GM13977 (cell line): ENCODE measurements at regions not wholly inside any gene's neighbourhood (a gene's known extent, or its start where the extent isn't known, plus 50 kb on each side); places are given as distances from the start of the nearest gene placed in this dataset.

ENCODE experiments used
- DNase-seq: peaks from one replicate; pipeline ENCODE4 v3.0.0; 2012; ENCODE audit warnings: low spot score
- in situ Hi-C: fragments of 300-500 bp; cut with MboI; formaldehyde crosslinking; loops from one replicate; pipeline ENCODE4 v1.12.0; 2022; ENCODE audit warnings: low sequenced_read_pairs, low pct_unique_long_range_greater_than_20kb, mixed read lengths, inconsistent platforms; ENCODE audit not compliant: unreplicated experiment
- TF ChIP-seq, protein P1 (sequence below): IDR thresholded peaks from 2 replicates; pipeline ENCODE4 v1.5.1; 2012; ENCODE audit warnings: mild to moderate bottlenecking, control low read depth; ENCODE audit not compliant: insufficient read depth; ENCODE audit errors: extremely low read depth, missing control alignments

DNA sequence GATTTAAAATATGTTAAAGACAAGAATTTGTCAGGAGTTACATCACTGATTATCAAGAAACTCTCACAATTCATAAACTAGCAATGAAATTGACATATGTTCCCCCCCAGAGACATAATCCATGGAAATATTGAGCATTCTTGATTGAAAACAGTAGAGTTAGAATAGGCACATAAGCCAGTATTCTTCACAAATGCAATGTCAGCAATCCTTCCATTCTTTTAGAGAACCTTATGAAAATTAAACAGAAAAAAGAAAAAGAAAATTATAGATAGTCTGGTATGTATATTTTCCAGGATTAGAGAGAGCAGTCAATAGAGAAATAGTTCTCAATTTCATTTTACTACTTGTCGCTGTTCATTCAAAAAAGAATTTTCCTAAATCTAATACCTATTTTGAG is 458.4 kb downstream of the EFNB2 start:
- in situ Hi-C loops = no loop called here
- no peak for DNase-seq
- TF ChIP-seq, protein P1, sequence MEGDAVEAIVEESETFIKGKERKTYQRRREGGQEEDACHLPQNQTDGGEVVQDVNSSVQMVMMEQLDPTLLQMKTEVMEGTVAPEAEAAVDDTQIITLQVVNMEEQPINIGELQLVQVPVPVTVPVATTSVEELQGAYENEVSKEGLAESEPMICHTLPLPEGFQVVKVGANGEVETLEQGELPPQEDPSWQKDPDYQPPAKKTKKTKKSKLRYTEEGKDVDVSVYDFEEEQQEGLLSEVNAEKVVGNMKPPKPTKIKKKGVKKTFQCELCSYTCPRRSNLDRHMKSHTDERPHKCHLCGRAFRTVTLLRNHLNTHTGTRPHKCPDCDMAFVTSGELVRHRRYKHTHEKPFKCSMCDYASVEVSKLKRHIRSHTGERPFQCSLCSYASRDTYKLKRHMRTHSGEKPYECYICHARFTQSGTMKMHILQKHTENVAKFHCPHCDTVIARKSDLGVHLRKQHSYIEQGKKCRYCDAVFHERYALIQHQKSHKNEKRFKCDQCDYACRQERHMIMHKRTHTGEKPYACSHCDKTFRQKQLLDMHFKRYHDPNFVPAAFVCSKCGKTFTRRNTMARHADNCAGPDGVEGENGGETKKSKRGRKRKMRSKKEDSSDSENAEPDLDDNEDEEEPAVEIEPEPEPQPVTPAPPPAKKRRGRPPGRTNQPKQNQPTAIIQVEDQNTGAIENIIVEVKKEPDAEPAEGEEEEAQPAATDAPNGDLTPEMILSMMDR = no peak

DNA sequence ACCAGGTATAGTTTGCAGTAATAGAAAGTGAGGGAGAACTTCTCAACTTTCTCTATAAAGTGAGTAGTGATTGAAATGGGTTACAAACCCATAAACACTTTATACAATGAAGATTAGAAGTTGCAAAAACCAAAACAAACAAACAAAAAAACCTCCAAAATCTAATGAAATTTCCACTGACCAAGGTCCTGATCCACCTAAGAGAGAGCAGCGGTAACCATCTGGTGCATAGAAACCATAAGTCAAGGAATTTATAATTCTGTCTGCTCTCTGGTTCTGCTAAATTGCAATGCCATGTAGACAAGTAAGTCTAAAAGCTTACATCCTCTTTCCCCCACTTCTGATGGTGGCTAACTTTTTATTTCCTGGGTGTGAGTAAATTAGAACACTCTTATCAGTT is 463.4 kb downstream of the EFNB2 start:
- in situ Hi-C loops = no loop called here
- TF ChIP-seq, protein P1 = no peak

DNA sequence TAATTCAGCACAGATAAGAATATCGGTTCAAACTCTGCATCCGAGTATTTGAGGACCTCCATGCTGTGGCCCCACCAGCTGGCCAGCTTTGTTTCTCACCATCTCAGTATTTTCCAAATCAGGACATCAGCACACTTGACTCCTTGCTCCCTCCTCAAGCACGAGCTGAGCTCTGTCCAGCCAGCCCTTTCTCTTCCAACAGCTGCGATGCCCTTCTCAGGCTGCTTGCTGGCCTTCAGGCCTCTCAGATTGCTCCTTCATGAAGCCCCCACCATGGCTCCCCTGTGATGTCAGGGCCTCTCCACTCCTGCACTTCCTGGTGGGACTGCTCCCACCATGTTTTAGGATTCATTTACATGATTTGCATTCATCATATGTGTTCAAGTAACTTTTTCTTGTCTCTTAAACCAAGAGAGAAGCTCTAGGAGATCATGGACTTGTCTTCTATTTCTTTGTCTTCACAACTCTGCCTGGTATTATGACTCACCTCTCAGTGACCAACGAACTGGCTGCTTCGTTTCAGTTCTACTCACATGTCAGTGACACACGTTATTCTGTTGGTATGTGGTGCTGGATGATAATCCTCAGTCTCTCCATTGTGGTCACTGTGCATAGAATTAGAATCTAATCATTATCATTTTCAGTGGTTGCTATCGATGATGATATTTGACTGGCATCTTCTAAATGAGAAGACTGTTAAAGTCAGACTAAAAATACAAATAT is 471.7 kb downstream of the EFNB2 start:
- TF ChIP-seq, protein P1 = no peak
- DNase-seq = no peak
- in situ Hi-C loops = no loop called here

More for the DNA sequence above, 463.4 kb downstream of the EFNB2 start:
- no peak for DNase-seq

DNA sequence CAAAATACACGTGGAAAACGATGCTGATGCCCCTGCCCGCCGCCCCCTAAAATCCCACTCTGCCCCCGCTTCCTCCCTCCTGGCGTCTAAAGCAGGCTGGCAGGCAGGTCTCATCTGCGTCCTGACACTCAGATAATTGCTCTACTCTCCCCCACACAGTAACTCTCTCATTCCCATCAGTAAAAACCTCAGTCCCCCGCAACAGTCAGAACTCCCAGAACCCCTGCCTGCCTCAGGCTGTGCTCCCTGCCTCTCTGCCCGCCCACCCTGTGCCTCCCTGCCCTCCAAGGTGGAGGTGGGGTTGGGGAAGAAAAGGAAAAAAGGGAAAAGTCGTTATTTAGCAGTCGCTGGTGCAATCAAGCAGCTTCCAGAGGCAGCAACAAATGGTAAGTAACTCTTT is 473.7 kb downstream of the EFNB2 start:
- TF ChIP-seq, protein P1 = no peak
- DNase-seq = no peak
- in situ Hi-C loops = no loop called here

DNA sequence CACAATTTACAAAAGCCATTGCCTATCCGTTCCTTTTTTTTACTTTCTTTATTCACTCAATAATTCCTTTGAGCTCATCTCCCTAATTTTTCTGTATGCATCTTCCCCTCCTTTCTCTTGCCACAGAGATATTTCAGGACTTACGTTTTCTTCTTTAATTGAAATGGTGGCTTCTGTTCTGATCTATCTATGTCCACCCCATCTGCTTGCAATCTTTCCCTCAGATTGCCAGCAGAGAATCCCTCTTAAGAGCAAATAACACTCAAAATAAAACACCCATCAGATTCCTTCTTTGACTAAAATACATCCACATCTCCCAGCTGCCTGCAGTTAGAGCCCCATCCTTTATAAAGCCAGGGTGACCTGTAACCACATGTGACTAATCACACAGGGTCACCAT is 478.6 kb downstream of the EFNB2 start:
- in situ Hi-C loops = no loop called here
- TF ChIP-seq, protein P1 = no peak
- DNase-seq = no peak

DNA sequence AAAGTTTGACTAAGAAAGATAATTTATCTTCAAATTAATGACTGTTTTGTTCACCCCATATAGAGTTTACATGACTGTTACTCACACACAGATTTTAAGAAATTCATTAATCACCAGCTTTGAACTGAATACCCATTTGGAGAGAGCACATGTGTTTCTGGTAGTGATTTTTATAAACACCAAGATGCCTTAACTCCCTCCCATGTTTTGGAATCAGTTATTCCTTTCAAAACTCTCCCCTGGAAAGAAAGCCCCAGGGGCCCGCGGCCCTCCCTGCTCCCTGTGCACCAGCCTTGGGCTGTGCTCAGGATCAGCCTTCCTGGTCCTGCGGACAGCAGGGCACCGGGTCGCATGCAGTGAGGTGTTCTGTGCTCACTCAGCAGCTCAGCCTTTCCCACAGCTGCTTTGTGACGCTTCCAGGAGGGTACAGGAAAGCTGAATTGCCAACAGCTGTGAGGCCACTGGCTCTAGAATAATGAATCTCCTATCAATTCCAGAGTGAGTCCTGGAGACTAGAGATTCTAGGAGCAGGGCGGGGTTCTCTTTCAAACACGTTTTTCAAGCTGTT is 483.2 kb downstream of the EFNB2 start:
- DNase-seq = no peak
- in situ Hi-C loops = no loop called here
- TF ChIP-seq, protein P1 = no peak

DNA sequence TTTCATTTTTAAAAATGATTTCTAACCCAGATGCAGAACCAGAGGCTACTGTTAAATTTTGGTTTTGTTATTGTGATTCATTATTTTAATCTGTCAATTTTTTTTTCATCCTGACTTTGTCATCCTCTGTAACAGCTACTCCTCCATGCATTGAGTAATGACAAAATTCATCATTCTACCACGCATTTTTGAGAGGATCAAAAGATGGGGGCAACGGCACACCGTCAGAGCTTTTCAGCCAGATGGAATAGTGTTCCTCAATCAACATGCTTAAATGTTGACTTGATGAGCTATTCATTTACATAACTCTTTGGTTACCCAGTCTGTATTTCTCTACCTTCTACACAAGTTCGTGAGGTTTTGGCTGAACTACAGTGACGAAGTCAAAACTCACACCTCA is 486.3 kb downstream of the EFNB2 start:
- in situ Hi-C loops = no loop called here
- no peak for DNase-seq
- TF ChIP-seq, protein P1 = no peak
